ENCODE measurements at regions not wholly inside any gene's neighbourhood (a gene's known extent, or its start where the extent isn't known, plus 50 kb on each side); places are given as distances from the start of the nearest gene placed in this dataset.

GRCh38 chr6:93985953-93986352 is 566.6 kb upstream of the EPHA7 start:
- no peak overlapping the region for H3K27ac Mint-ChIP-seq
- H3K4me3 Mint-ChIP-seq, result no peak overlapping the region
- ATAC-seq (no peak), DNase-seq (ENCODE audit: low spot score) (no peak)
- H3K27me3 Mint-ChIP-seq, result no peaks in the 10 kb centered on the region
- peaks cover 19% of the 10 kb centered on the region for H3K9me3 Mint-ChIP-seq
- peaks cover 1% of the 10 kb centered on the region for H3K36me3 Mint-ChIP-seq
- H3K4me1 Mint-ChIP-seq (ENCODE audit: low read depth in 2 of 2), result no peaks in the 10 kb centered on the region

- H3K4me3 Mint-ChIP-seq, result no peak overlapping the region
- ATAC-seq, result no peak
- peaks cover 4% of the 10 kb centered on the region for H3K36me3 Mint-ChIP-seq
- peaks cover 10% of the 10 kb centered on the region for H3K9me3 Mint-ChIP-seq
- H3K27me3 Mint-ChIP-seq, result no peaks in the 10 kb centered on the region
- DNase-seq (ENCODE audit: low spot score), result no peak
- no peaks in the 10 kb centered on the region for H3K4me1 Mint-ChIP-seq (ENCODE audit: low read depth in 2 of 2)
- H3K27ac Mint-ChIP-seq, result no peak overlapping the region
Measured at GRCh38 chr6:93975159-93975558, 555.8 kb upstream of the EPHA7 start.

GRCh38 chr6:93974332-93974731 is 555.0 kb upstream of the EPHA7 start:
- DNase-seq (ENCODE audit: low spot score) (no peak), ATAC-seq (no peak)
- Mint-ChIP-seq H3K27me3 (no peaks in the 10 kb centered on the region), H3K36me3 (peaks cover 4% of the 10 kb centered on the region), H3K4me1 (ENCODE audit: low read depth in 2 of 2) (no peaks in the 10 kb centered on the region), H3K9me3 (peaks cover 10% of the 10 kb centered on the region), H3K27ac (no peak overlapping the region), H3K4me3 (no peak overlapping the region)

GRCh38 chr6:93972791-93973190 is 553.4 kb upstream of the EPHA7 start:
- Mint-ChIP-seq H3K4me1 (ENCODE audit: low read depth in 2 of 2) (no peaks in the 10 kb centered on the region), H3K9me3 (peaks cover 13% of the 10 kb centered on the region), H3K4me3 (no peak overlapping the region), H3K36me3 (peaks cover 4% of the 10 kb centered on the region), H3K27ac (no peak overlapping the region), H3K27me3 (no peaks in the 10 kb centered on the region)
- DNase-seq (ENCODE audit: low spot score), result no peak
- no peak for ATAC-seq

GRCh38 chr6:93970684-93971083 is 551.3 kb upstream of the EPHA7 start:
- no peak overlapping the region for H3K4me3 Mint-ChIP-seq
- H3K9me3 Mint-ChIP-seq, result peaks cover 20% of the 10 kb centered on the region
- no peaks in the 10 kb centered on the region for H3K4me1 Mint-ChIP-seq (ENCODE audit: low read depth in 2 of 2)
- H3K27me3 Mint-ChIP-seq, result no peaks in the 10 kb centered on the region
- DNase-seq (ENCODE audit: low spot score) (no peak), ATAC-seq (no peak)
- peaks cover 4% of the 10 kb centered on the region for H3K36me3 Mint-ChIP-seq
- no peak overlapping the region for H3K27ac Mint-ChIP-seq

- no peak overlapping the region for H3K4me3 Mint-ChIP-seq
- peaks cover 20% of the 10 kb centered on the region for H3K9me3 Mint-ChIP-seq
- DNase-seq (ENCODE audit: low spot score), result no peak
- H3K4me1 Mint-ChIP-seq (ENCODE audit: low read depth in 2 of 2), result no peaks in the 10 kb centered on the region
- no peak for ATAC-seq
- no peak overlapping the region for H3K27ac Mint-ChIP-seq
- no peaks in the 10 kb centered on the region for H3K27me3 Mint-ChIP-seq
- no peaks in the 10 kb centered on the region for H3K36me3 Mint-ChIP-seq
Measured at GRCh38 chr6:93968126-93968525, 548.8 kb upstream of the EPHA7 start.

GRCh38 chr6:93964926-93965325 is 545.6 kb upstream of the EPHA7 start:
- Mint-ChIP-seq H3K4me3 (no peak overlapping the region), H3K9me3 (peaks cover 20% of the 10 kb centered on the region), H3K27me3 (no peaks in the 10 kb centered on the region), H3K4me1 (ENCODE audit: low read depth in 2 of 2) (no peaks in the 10 kb centered on the region), H3K36me3 (no peaks in the 10 kb centered on the region), H3K27ac (no peak overlapping the region)
- DNase-seq (ENCODE audit: low spot score), result no peak
- ATAC-seq, result no peak

GRCh38 chr6:93964321-93964720 is 545.0 kb upstream of the EPHA7 start:
- H3K9me3 Mint-ChIP-seq, result peaks cover 20% of the 10 kb centered on the region
- ATAC-seq (no peak), DNase-seq (ENCODE audit: low spot score) (no peak)
- no peaks in the 10 kb centered on the region for H3K4me1 Mint-ChIP-seq (ENCODE audit: low read depth in 2 of 2)
- H3K4me3 Mint-ChIP-seq, result no peak overlapping the region
- H3K27me3 Mint-ChIP-seq, result no peaks in the 10 kb centered on the region
- no peak overlapping the region for H3K27ac Mint-ChIP-seq
- H3K36me3 Mint-ChIP-seq, result no peaks in the 10 kb centered on the region

- Mint-ChIP-seq H3K4me3 (no peak overlapping the region), H3K27ac (no peak overlapping the region), H3K36me3 (no peaks in the 10 kb centered on the region), H3K4me1 (ENCODE audit: low read depth in 2 of 2) (no peaks in the 10 kb centered on the region), H3K9me3 (peaks cover 19% of the 10 kb centered on the region), H3K27me3 (no peaks in the 10 kb centered on the region)
- DNase-seq (ENCODE audit: low spot score) (peak; percentile 26), ATAC-seq (no peak)
Measured at GRCh38 chr6:93962566-93962965, 543.2 kb upstream of the EPHA7 start.

GRCh38 chr6:93954584-93954983 is 535.2 kb upstream of the EPHA7 start:
- peaks cover 12% of the 10 kb centered on the region for H3K9me3 Mint-ChIP-seq
- H3K27me3 Mint-ChIP-seq, result no peaks in the 10 kb centered on the region
- no peaks in the 10 kb centered on the region for H3K36me3 Mint-ChIP-seq
- no peaks in the 10 kb centered on the region for H3K4me1 Mint-ChIP-seq (ENCODE audit: low read depth in 2 of 2)
- ATAC-seq, result no peak
- DNase-seq (ENCODE audit: low spot score), result no peak
- H3K27ac Mint-ChIP-seq, result no peak overlapping the region
- no peak overlapping the region for H3K4me3 Mint-ChIP-seq

- Mint-ChIP-seq H3K27ac (no peak overlapping the region), H3K36me3 (no peaks in the 10 kb centered on the region), H3K27me3 (no peaks in the 10 kb centered on the region), H3K9me3 (peaks cover 18% of the 10 kb centered on the region), H3K4me1 (ENCODE audit: low read depth in 2 of 2) (no peaks in the 10 kb centered on the region), H3K4me3 (no peak overlapping the region)
- ATAC-seq, result no peak
- no peak for DNase-seq (ENCODE audit: low spot score)
Measured at GRCh38 chr6:93943661-93944060, 524.3 kb upstream of the EPHA7 start.

- no peak overlapping the region for H3K27ac Mint-ChIP-seq
- H3K4me1 Mint-ChIP-seq (ENCODE audit: low read depth in 2 of 2), result no peaks in the 10 kb centered on the region
- H3K4me3 Mint-ChIP-seq, result no peak overlapping the region
- no peak for DNase-seq (ENCODE audit: low spot score)
- H3K36me3 Mint-ChIP-seq, result no peaks in the 10 kb centered on the region
- H3K9me3 Mint-ChIP-seq, result peaks cover 10% of the 10 kb centered on the region
- H3K27me3 Mint-ChIP-seq, result no peaks in the 10 kb centered on the region
- ATAC-seq, result no peak
Measured at GRCh38 chr6:93940381-93940780, 521.0 kb upstream of the EPHA7 start.

GRCh38 chr6:93932175-93932574 is 512.8 kb upstream of the EPHA7 start:
- DNase-seq (ENCODE audit: low spot score), result no peak

GRCh38 chr6:93927731-93928130 is 508.4 kb upstream of the EPHA7 start:
- no peak for ATAC-seq
- DNase-seq (ENCODE audit: low spot score), result no peak
- no peak overlapping the region for H3K27ac Mint-ChIP-seq

More at GRCh38 chr6:93932175-93932574, 512.8 kb upstream of the EPHA7 start:
- no peak for ATAC-seq
- Mint-ChIP-seq H3K27ac (no peak overlapping the region), H3K4me1 (ENCODE audit: low read depth in 2 of 2) (no peaks in the 10 kb centered on the region), H3K4me3 (no peak overlapping the region), H3K36me3 (no peaks in the 10 kb centered on the region), H3K27me3 (no peaks in the 10 kb centered on the region), H3K9me3 (peaks cover 20% of the 10 kb centered on the region)

GRCh38 chr6:93919365-93919764 is 500.0 kb upstream of the EPHA7 start:
- Mint-ChIP-seq H3K4me1 (ENCODE audit: low read depth in 2 of 2) (no peaks in the 10 kb centered on the region), H3K36me3 (no peaks in the 10 kb centered on the region), H3K27me3 (no peaks in the 10 kb centered on the region), H3K4me3 (no peak overlapping the region), H3K9me3 (peaks cover 15% of the 10 kb centered on the region), H3K27ac (no peak overlapping the region)
- DNase-seq (ENCODE audit: low spot score), result no peak
- no peak for ATAC-seq

More at GRCh38 chr6:93927731-93928130, 508.4 kb upstream of the EPHA7 start:
- Mint-ChIP-seq H3K27me3 (no peaks in the 10 kb centered on the region), H3K4me1 (ENCODE audit: low read depth in 2 of 2) (no peaks in the 10 kb centered on the region), H3K9me3 (peaks cover 18% of the 10 kb centered on the region), H3K36me3 (no peaks in the 10 kb centered on the region), H3K4me3 (no peak overlapping the region)

Measured in natural killer cell treated with Interleukin-12 subunit alpha and Interleukin-12 subunit beta and Interleukin-15 and Interleukin-18, amount 100 ng/mL, for 72 hours (primary cell).